ENCODE measurements at regions not wholly inside any gene's neighbourhood (a gene's known extent, or its start where the extent isn't known, plus 50 kb on each side); places are given as distances from the start of the nearest gene placed in this dataset.

GRCh38 chr12:67747869-67748742, 99.6 kb downstream of the DYRK2 start (continued):
- no peak for TF ChIP-seq ZIK1 (CRISPR knock-in tag; IDR thresholded peaks at IDR 0.05; ENCODE audit: borderline replicate concordance, low read depth)
- TF ChIP-seq ZNF318 (CRISPR knock-in tag; IDR thresholded peaks at IDR 0.05) = no peak
- TF ChIP-seq ZNF354B (CRISPR knock-in tag; IDR thresholded peaks at IDR 0.05) = no peak
- no peak for TF ChIP-seq SOX13 (IDR thresholded peaks at IDR 0.05)
- peak in 1 of 2 experiments; percentile 82; a peak in 2 of 4 replicates for TF ChIP-seq SOX13 (CRISPR knock-in tag; conservative IDR thresholded peaks at IDR 0.05 in 1 of 2, IDR thresholded peaks at IDR 0.05 in 1 of 2)
- no peak for TF ChIP-seq TARDBP (CRISPR knock-in tag; IDR thresholded peaks at IDR 0.05)
- no peak for TF ChIP-seq ZNF558 (CRISPR knock-in tag; IDR thresholded peaks at IDR 0.05; ENCODE audit: borderline replicate concordance)
- TF ChIP-seq SMYD3 (CRISPR knock-in tag; IDR thresholded peaks at IDR 0.05) = no peak
- no peak for TF ChIP-seq SNRNP70 (IDR thresholded peaks at IDR 0.05; ENCODE audit: low read depth, low read length)
- TF ChIP-seq KAT2B (IDR thresholded peaks at IDR 0.05; ENCODE audit: borderline replicate concordance, low read depth, low read length) = no peak
- TF ChIP-seq ZNF460 (CRISPR knock-in tag; IDR thresholded peaks at IDR 0.05; ENCODE audit: borderline replicate concordance) = no peak
- no peak for TF ChIP-seq RCOR2 (CRISPR knock-in tag; IDR thresholded peaks at IDR 0.05)
- TF ChIP-seq ZNF317 (CRISPR knock-in tag; IDR thresholded peaks at IDR 0.05) = no peak
- peak; percentile 41 for TF ChIP-seq FOSL2 (CRISPR knock-in tag; IDR thresholded peaks at IDR 0.05)
- no peak for TF ChIP-seq SMC3 (IDR thresholded peaks at IDR 0.05; ENCODE audit: low read length)
- no peak for TF ChIP-seq ZNF619 (CRISPR knock-in tag; IDR thresholded peaks at IDR 0.05)
- no peak for TF ChIP-seq MTF1 (CRISPR knock-in tag; IDR thresholded peaks at IDR 0.05)
- TF ChIP-seq EHMT2 (IDR thresholded peaks at IDR 0.05; ENCODE audit: borderline replicate concordance, low read depth, low read length) = peak; percentile 89; the same call in 1 of the 2 replicates
- no peak for TF ChIP-seq ISL2 (CRISPR knock-in tag; IDR thresholded peaks at IDR 0.05)
- no peak for TF ChIP-seq ONECUT2 (CRISPR knock-in tag; IDR thresholded peaks at IDR 0.05)
- no peak for TF ChIP-seq HDAC2 (CRISPR knock-in tag; IDR thresholded peaks at IDR 0.05)
- no peak for TF ChIP-seq NFE2 (CRISPR knock-in tag; IDR thresholded peaks at IDR 0.05)
- no peak for TF ChIP-seq RBM22 (optimal IDR thresholded peaks at IDR 0.05; ENCODE audit: low read length)
- TF ChIP-seq ZNF260 (CRISPR knock-in tag; IDR thresholded peaks at IDR 0.05; ENCODE audit: borderline replicate concordance, low read depth) = no peak
- no peak for TF ChIP-seq HOXA3 (CRISPR knock-in tag; IDR thresholded peaks at IDR 0.05)
